ENCODE measurements at regions not wholly inside any gene's neighbourhood (a gene's known extent, or its start where the extent isn't known, plus 50 kb on each side); places are given as distances from the start of the nearest gene placed in this dataset.

GRCh38 chr5:57335092-57335660, 147.4 kb downstream of the ACTBL2 start:
- Histone ChIP-seq H3K4me3 (no peak overlapping the region), H3K27ac (no peak overlapping the region), H3K27me3 (no peaks in the 10 kb centered on the region), H3K36me3 (no peaks in the 10 kb centered on the region), H3K9me3 (no peaks in the 10 kb centered on the region), H3K4me1 (ENCODE audit: insufficient read depth) (no peaks in the 10 kb centered on the region)
- no peak for DNase-seq
- intact Hi-C loops (cut with DNase I): no loop called here
- TF ChIP-seq EP300 (IDR thresholded peaks at IDR 0.05) (no peak), POLR2A (IDR thresholded peaks at IDR 0.05) (no peak), CTCF (IDR thresholded peaks at IDR 0.05) (no peak)
- 27 to 42% (median 27%) methylated on average over 1 of the region's 1 CpG for WGBS, 3 donors

- no peak for DNase-seq
- Histone ChIP-seq H3K27ac (no peak overlapping the region), H3K4me3 (no peak overlapping the region), H3K27me3 (no peaks in the 10 kb centered on the region), H3K4me1 (ENCODE audit: insufficient read depth) (no peaks in the 10 kb centered on the region), H3K36me3 (no peaks in the 10 kb centered on the region), H3K9me3 (no peaks in the 10 kb centered on the region)
- TF ChIP-seq CTCF (IDR thresholded peaks at IDR 0.05) (no peak), EP300 (IDR thresholded peaks at IDR 0.05) (no peak), POLR2A (IDR thresholded peaks at IDR 0.05) (no peak)
- 70 to 85% (median 83%) methylated on average over 1 of the region's 1 CpG for WGBS, 3 donors
- intact Hi-C loops (cut with DNase I): no loop called here
These were observed 148.1 kb downstream of the ACTBL2 start for GRCh38 chr5:57334475-57334874.

GRCh38 chr5:57332361-57332760, 150.2 kb downstream of the ACTBL2 start:
- Histone ChIP-seq H3K4me1 (ENCODE audit: insufficient read depth) (no peaks in the 10 kb centered on the region), H3K27me3 (no peaks in the 10 kb centered on the region), H3K36me3 (no peaks in the 10 kb centered on the region), H3K9me3 (no peaks in the 10 kb centered on the region), H3K4me3 (no peak overlapping the region), H3K27ac (no peak overlapping the region)
- intact Hi-C loops (cut with DNase I): no loop called here
- WGBS, 3 donors: 20 to 29% (median 21%) methylated on average over 4 of the region's 4 CpGs
- TF ChIP-seq CTCF (IDR thresholded peaks at IDR 0.05) (no peak), POLR2A (IDR thresholded peaks at IDR 0.05) (no peak), EP300 (IDR thresholded peaks at IDR 0.05) (no peak)
- DNase-seq: no peak

- Histone ChIP-seq H3K9me3 (no peaks in the 10 kb centered on the region), H3K36me3 (no peaks in the 10 kb centered on the region), H3K27ac (no peak overlapping the region), H3K4me1 (ENCODE audit: insufficient read depth) (no peaks in the 10 kb centered on the region), H3K4me3 (no peak overlapping the region), H3K27me3 (no peaks in the 10 kb centered on the region)
- 61 to 70% (median 62%) methylated on average over 3 of the region's 3 CpGs for WGBS, 3 donors
- no peak for TF ChIP-seq EP300 (IDR thresholded peaks at IDR 0.05)
- TF ChIP-seq POLR2A (IDR thresholded peaks at IDR 0.05): no peak
- TF ChIP-seq CTCF (IDR thresholded peaks at IDR 0.05): no peak
- intact Hi-C loops (cut with DNase I): no loop called here
- no peak for DNase-seq
These were observed 153.9 kb downstream of the GPBP1 start for GRCh38 chr5:57327561-57328367.

All from ovary (tissue), 7 donors.